Ascending aorta (tissue), 2 donors: ENCODE measurements at regions not wholly inside any gene's neighbourhood (a gene's known extent, or its start where the extent isn't known, plus 50 kb on each side); places are given as distances from the start of the nearest gene placed in this dataset.
"Not testable (repeated sequence)": the region's sequence is repeated elsewhere in the genome, so short reads cannot be mapped to it uniquely, and the experiment has no call there.

Experiments
- DNase-seq, 2 donors: peaks; one replicate each; pipeline ENCODE4 v3.0.0-alpha.2; 2019; ENCODE audit warnings: low spot score in 2 of 2
- H3K27ac ChIP-seq, 2 donors: fragments of 200-600 bp; sonication (generic); one replicate each; pipeline ENCODE4 v1.5.1; 2016 to 2017; ENCODE audit warnings: mild to moderate bottlenecking in 1 of 2
- H3K27me3 ChIP-seq: fragments of 200-600 bp; sonication (generic); one replicate; pipeline ENCODE4 v1.5.1; 2017
- H3K36me3 ChIP-seq, 2 donors: fragments of 200-600 bp; sonication (generic); one replicate each; pipeline ENCODE4 v1.5.1; 2016
- H3K4me1 ChIP-seq, 2 donors: fragments of 200-600 bp; sonication (generic); one replicate each; pipeline ENCODE4 v1.5.1; 2016 to 2017; ENCODE audit warnings: mild to moderate bottlenecking in 1 of 2
- H3K4me3 ChIP-seq, 2 donors: fragments of 200-600 bp; sonication (generic); one replicate each; pipeline ENCODE4 v1.5.1; 2016 to 2017; ENCODE audit warnings: mild to moderate bottlenecking in 1 of 2
- H3K9me3 ChIP-seq, 2 donors: fragments of 200-600 bp; sonication (generic); one replicate each; pipeline ENCODE4 v1.5.1; 2016
- CTCF ChIP-seq, 3 experiments: fragments of 200-600 bp in 2 of 3; fragments of 450-650 bp in 1 of 3; sonication (generic) in 2 of 3; IDR thresholded peaks; one replicate each; pipeline ENCODE4 v1.5.1; 2016 to 2019; ENCODE audit warnings: antibody characterized with exemption in 3 of 3, mild to moderate bottlenecking in 1 of 3, moderate library complexity in 1 of 3
- intact Hi-C: fragments of 100-400 bp; cut with DNase I; formaldehyde crosslinking; loops from one replicate; pipeline ENCODE4 v1.15.1; 2023

DNA sequence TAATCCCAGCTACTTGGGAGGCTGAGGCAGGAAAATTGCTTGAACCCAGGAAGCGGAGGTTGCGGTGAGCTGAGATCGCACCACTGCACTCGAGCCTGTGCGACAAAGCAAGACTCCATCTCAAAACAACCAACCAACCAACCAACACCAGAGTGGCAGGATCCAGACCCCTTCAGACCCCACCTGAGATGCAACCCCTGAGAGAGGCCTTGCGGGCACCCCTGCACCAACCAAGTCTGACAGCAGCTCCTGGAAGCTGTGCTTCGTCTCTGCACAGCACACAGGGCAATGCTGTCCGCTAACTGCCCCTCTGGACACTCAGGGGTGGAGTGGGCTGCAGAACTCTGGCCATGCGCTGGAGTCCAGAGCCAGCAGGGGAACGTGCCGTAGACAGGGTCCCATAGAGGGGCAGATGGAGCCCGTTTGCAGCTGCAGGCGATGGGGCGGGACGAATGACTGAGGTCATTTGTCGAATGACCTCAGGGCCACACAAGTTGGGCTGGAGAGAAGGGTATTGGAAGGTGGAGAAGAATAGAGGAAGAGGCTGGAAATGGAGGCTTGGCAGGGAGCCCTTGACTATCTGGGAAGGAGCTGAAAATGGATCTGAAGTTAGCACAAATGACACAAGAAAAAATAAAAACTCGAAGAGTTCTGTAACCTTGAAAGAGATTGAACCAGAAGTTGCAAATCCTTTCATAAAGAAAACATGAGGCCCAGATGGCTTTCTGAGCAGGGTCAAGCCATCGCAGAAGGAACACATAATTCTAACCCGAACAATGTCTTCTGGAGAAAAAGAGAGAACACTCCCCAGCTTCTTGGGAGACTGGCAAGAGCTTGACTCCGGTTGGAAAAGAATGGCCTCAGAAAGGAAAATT, 199.7 kb downstream of the CTTN start:
- no peak for TF ChIP-seq CTCF (IDR thresholded peaks at IDR 0.05)
- H3K27me3 ChIP-seq: no peaks in the 10 kb centered on the region
- H3K27ac ChIP-seq: no peak overlapping the region
- no peaks in the 10 kb centered on the region for H3K4me1 ChIP-seq
- H3K9me3 ChIP-seq: no peaks in the 10 kb centered on the region
- intact Hi-C loops: no loop called here
- DNase-seq: no peak
- no peaks in the 10 kb centered on the region for H3K36me3 ChIP-seq
- H3K4me3 ChIP-seq: no peak overlapping the region

- H3K27ac ChIP-seq, H3K9me3 ChIP-seq, intact Hi-C loops, H3K27me3 ChIP-seq, DNase-seq, H3K4me3 ChIP-seq, H3K4me1 ChIP-seq, H3K36me3 ChIP-seq: not testable (repeated sequence)
Measured at GRCh38 chr11:70600911-70601415, 202.6 kb downstream of the CTTN start.

GRCh38 chr11:70601861-70602538, 203.7 kb downstream of the CTTN start:
- Histone ChIP-seq H3K9me3 (no peaks in the 10 kb centered on the region), H3K27ac (no peak overlapping the region), H3K27me3 (no peaks in the 10 kb centered on the region), H3K4me1 (no peaks in the 10 kb centered on the region), H3K36me3 (no peaks in the 10 kb centered on the region), H3K4me3 (no peak overlapping the region)
- TF ChIP-seq CTCF (IDR thresholded peaks at IDR 0.05): no peak
- no peak for DNase-seq
- intact Hi-C loops: no loop called here

DNA sequence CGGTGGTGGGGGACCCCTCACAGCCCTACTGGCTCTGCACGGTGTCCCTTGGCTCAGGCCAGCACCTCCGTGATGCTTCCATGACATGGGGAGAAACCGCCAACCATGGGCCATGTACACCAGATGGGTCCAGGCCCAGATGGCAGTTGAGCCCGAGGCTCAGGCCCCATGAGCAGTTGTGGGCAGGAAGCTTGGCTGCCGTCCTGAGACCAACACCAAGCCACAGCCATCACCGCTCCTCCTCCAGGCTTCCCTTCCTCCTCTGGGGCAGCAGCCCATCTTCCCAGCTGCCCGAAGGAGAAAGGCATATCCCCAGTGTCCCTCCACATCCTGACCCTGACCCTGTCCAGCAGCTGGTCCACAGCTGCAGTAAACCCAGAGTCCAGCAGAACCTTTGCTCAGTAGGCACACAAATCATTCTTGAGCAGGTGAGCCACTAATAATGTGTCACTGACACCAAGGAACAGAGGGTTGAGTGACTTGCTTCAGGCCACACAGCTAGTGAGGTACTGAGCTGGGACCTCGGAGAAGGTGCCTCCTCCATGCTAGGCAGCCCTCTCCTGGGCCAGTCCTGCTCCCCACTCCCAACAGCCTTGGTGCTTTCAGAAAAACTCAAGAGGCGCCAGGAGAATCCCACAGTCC, 204.9 kb downstream of the CTTN start:
- intact Hi-C loops: no loop called here

DNA sequence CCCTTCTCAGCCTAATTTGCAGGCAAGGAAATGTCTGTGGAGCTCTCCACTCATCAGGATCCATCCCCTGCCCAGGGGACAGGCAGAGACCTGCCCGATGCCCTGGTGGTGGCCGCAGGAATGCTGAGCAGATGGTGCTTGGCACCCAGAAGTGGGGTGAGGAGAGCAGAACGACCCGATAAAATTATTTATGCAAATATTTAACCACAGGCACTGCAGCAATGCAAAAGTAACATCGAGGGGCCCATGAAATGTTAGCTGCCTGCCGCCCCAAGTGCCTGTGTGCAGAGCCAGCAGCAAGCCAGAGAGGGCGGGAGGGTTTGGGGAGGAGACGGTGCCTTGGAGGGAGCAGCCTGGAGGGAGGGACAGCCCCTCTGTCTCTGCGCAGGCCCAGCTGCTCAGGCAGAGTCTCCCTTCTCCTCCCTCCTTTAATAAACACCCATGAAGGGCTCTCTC, 205.5 kb downstream of the CTTN start:
- TF ChIP-seq CTCF (IDR thresholded peaks at IDR 0.05): no peak
- Histone ChIP-seq H3K9me3 (no peaks in the 10 kb centered on the region), H3K4me3 (no peak overlapping the region), H3K36me3 (no peaks in the 10 kb centered on the region), H3K27me3 (no peaks in the 10 kb centered on the region), H3K4me1 (no peaks in the 10 kb centered on the region), H3K27ac (no peak overlapping the region)
- intact Hi-C loops: no loop called here
- DNase-seq: no peak

More for the DNA sequence above, 204.9 kb downstream of the CTTN start:
- Histone ChIP-seq H3K27me3 (no peaks in the 10 kb centered on the region), H3K4me1 (no peaks in the 10 kb centered on the region), H3K9me3 (no peaks in the 10 kb centered on the region), H3K27ac (no peak overlapping the region), H3K4me3 (no peak overlapping the region), H3K36me3 (no peaks in the 10 kb centered on the region)
- TF ChIP-seq CTCF (IDR thresholded peaks at IDR 0.05): no peak
- no peak for DNase-seq
